SU-DHL-6 (cell line): ENCODE measurements at regions not wholly inside any gene's neighbourhood (a gene's known extent, or its start where the extent isn't known, plus 50 kb on each side); places are given as distances from the start of the nearest gene placed in this dataset.

Experiments used
- CTCF ChIP-seq: fragments of 200-600 bp; sonication (generic); IDR thresholded peaks from one replicate; pipeline ENCODE4 v1.5.1; 2017; ENCODE audit warnings: antibody characterized with exemption, mild to moderate bottlenecking, low read length, moderate library complexity; ENCODE audit not compliant: insufficient read depth, poor library complexity, severe bottlenecking
- EZH2phosphoT487 ChIP-seq: fragments of 200-600 bp; sonication (generic), shearing (Covaris generic); conservative IDR thresholded peaks from 2 replicates; pipeline ENCODE4 v1.6.1; 2018; ENCODE audit warnings: mild to moderate bottlenecking, antibody characterized with exemption, low read length, moderate library complexity, mixed read lengths

- TF ChIP-seq CTCF (no peak), EZH2phosphoT487 (no peak)
These were observed 107.4 kb upstream of the ZBTB40 start for GRCh38 chr1:22344329-22344630.
